SU-DHL-6 (cell line): ENCODE measurements at regions not wholly inside any gene's neighbourhood (a gene's known extent, or its start where the extent isn't known, plus 50 kb on each side); places are given as distances from the start of the nearest gene placed in this dataset.

Source experiments
- H2AFZ ChIP-seq: fragments of 200-600 bp; sonication (generic); 2 replicates; pipeline ENCODE4 v1.6.1; 2014; ENCODE audit warnings: low read depth, mild to moderate bottlenecking, moderate library complexity, mixed read lengths, antibody characterized with exemption, low read length; ENCODE audit not compliant: severe bottlenecking
- H3F3A ChIP-seq: fragments of 200-600 bp; shearing (Covaris generic); 2 replicates; pipeline ENCODE4 v1.6.0; 2016; ENCODE audit warnings: antibody characterized with exemption, mild to moderate bottlenecking; ENCODE audit not compliant: insufficient read depth
- H3K27ac ChIP-seq: fragments of 200-600 bp; sonication (generic); 2 replicates; pipeline ENCODE4 v1.5.1; 2016; ENCODE audit warnings: low read depth, mild to moderate bottlenecking, low read length, moderate library complexity, mixed read lengths
- H3K27me3 ChIP-seq: fragments of 200-600 bp; sonication (generic), shearing (Covaris generic); 2 replicates; pipeline ENCODE4 v1.6.0; 2014; ENCODE audit warnings: mild to moderate bottlenecking, low read length
- H3K36me3 ChIP-seq: fragments of 200-600 bp; sonication (generic); 2 replicates; pipeline ENCODE4 v1.6.1; 2014; ENCODE audit warnings: mild to moderate bottlenecking, low read length, mixed read lengths
- H3K4me2 ChIP-seq: fragments of 300-600, 200-600 bp; shearing (Covaris generic), sonication (generic); 2 replicates; pipeline ENCODE4 v1.6.0; 2014; ENCODE audit warnings: low read length, low read depth, mild to moderate bottlenecking; ENCODE audit not compliant: poor library complexity, severe bottlenecking
- H3K4me3 ChIP-seq: fragments of 200-600 bp; sonication (generic); 2 replicates; pipeline ENCODE4 v1.5.1; 2014; ENCODE audit warnings: antibody characterized with exemption, low read length, mild to moderate bottlenecking, mixed read lengths; ENCODE audit not compliant: insufficient read depth, poor library complexity, severe bottlenecking
- H3K79me2 ChIP-seq: fragments of 200-600 bp; sonication (generic); 2 replicates; pipeline ENCODE4 v1.6.1; 2014; ENCODE audit warnings: mild to moderate bottlenecking, low read length, moderate library complexity; ENCODE audit not compliant: insufficient read depth
- H3K9ac ChIP-seq: fragments of 200-600 bp; sonication (generic); 2 replicates; pipeline ENCODE4 v1.7.0; 2014; ENCODE audit warnings: mild to moderate bottlenecking, low read length
- H3K9me2 ChIP-seq: fragments of 200-600 bp; sonication (generic); replicated peaks from 2 replicates; pipeline ENCODE4 v1.6.1; 2014; ENCODE audit warnings: low read length; ENCODE audit not compliant: insufficient read depth
- H3K9me3 ChIP-seq: fragments of 200-600 bp; sonication (generic); 2 replicates; pipeline ENCODE4 v1.6.1; 2014; ENCODE audit warnings: low read length, mixed read lengths; ENCODE audit not compliant: insufficient read depth
- H4K20me1 ChIP-seq: fragments of 200-600 bp; sonication (generic); 2 replicates; pipeline ENCODE4 v1.6.1; 2014; ENCODE audit warnings: low read depth, mild to moderate bottlenecking, antibody characterized with exemption, low read length, moderate library complexity, mixed read lengths
- CTCF ChIP-seq: fragments of 200-600 bp; sonication (generic); IDR thresholded peaks from one replicate; pipeline ENCODE4 v1.5.1; 2017; ENCODE audit warnings: antibody characterized with exemption, mild to moderate bottlenecking, low read length, moderate library complexity; ENCODE audit not compliant: insufficient read depth, poor library complexity, severe bottlenecking
- EZH2phosphoT487 ChIP-seq: fragments of 200-600 bp; sonication (generic), shearing (Covaris generic); conservative IDR thresholded peaks from 2 replicates; pipeline ENCODE4 v1.6.1; 2018; ENCODE audit warnings: mild to moderate bottlenecking, antibody characterized with exemption, low read length, moderate library complexity, mixed read lengths

- Histone ChIP-seq H3K36me3 (no peaks in the 10 kb centered on the region), H2AFZ (no peak overlapping the region), H3K27ac (no peak overlapping the region), H3F3A (no peaks in the 10 kb centered on the region), H4K20me1 (no peaks in the 10 kb centered on the region), H3K9me3 (no peaks in the 10 kb centered on the region), H3K79me2 (no peaks in the 10 kb centered on the region), H3K4me2 (no peak overlapping the region), H3K9me2 (no peaks in the 10 kb centered on the region), H3K4me3 (no peak overlapping the region), H3K27me3 (no peaks in the 10 kb centered on the region), H3K9ac (no peak overlapping the region)
- TF ChIP-seq CTCF (no peak), EZH2phosphoT487 (no peak)
Measured at GRCh38 chr6:10332111-10332510, 82.8 kb downstream of the TFAP2A start.

DNA sequence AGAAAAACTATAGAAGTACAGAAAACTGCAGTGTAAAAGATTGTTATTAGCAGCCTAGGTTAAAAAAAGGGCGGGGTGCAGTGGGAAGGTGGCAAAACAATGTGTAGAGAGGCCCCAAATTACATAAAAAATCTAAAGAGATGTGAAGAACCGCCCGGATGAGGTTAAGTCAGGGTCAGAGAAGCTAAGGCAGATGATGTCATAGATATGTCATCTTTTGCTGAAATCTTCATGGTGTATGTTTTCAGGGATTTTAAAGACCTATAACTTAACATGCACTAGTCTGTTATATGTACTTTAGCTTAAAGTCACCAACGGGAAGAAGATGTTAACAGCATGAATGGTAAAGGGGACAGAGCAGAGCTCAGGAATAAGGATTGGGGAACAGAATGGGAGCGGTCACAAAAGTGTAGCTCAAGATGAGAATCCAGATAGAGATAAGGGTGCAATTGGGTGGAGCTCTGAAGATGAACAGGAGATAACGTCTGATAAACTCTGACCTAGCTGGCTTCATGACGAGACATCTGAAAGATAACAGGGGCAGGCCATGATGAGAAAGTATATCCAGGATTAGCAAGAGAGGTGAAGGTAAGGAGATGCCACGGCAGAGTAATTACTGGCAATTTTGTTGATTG lies 83.4 kb downstream of the TFAP2A start:
- Histone ChIP-seq H4K20me1 (no peaks in the 10 kb centered on the region), H3K9ac (no peak overlapping the region), H2AFZ (no peak overlapping the region), H3K27ac (no peak overlapping the region), H3K9me2 (no peaks in the 10 kb centered on the region), H3K79me2 (no peaks in the 10 kb centered on the region), H3F3A (no peaks in the 10 kb centered on the region), H3K4me2 (no peak overlapping the region), H3K4me3 (no peak overlapping the region), H3K9me3 (no peaks in the 10 kb centered on the region), H3K36me3 (no peaks in the 10 kb centered on the region), H3K27me3 (no peaks in the 10 kb centered on the region)
- no peak for TF ChIP-seq EZH2phosphoT487

GRCh38 chr6:10330515-10330914 lies 84.4 kb downstream of the TFAP2A start:
- H3K9me3 ChIP-seq = no peaks in the 10 kb centered on the region
- H3K27me3 ChIP-seq = no peaks in the 10 kb centered on the region
- H3K4me2 ChIP-seq = no peak overlapping the region
- no peak for TF ChIP-seq CTCF
- no peak for TF ChIP-seq EZH2phosphoT487
- H3K9ac ChIP-seq = no peak overlapping the region
- H2AFZ ChIP-seq = no peak overlapping the region
- no peaks in the 10 kb centered on the region for H3K79me2 ChIP-seq
- H3K4me3 ChIP-seq = no peak overlapping the region
- H3K9me2 ChIP-seq = no peaks in the 10 kb centered on the region
- no peak overlapping the region for H3K27ac ChIP-seq
- no peaks in the 10 kb centered on the region for H3F3A ChIP-seq
- H3K36me3 ChIP-seq = no peaks in the 10 kb centered on the region
- no peaks in the 10 kb centered on the region for H4K20me1 ChIP-seq

- Histone ChIP-seq H3K36me3 (no peaks in the 10 kb centered on the region), H4K20me1 (no peaks in the 10 kb centered on the region), H3K9me3 (no peaks in the 10 kb centered on the region), H3K27me3 (no peaks in the 10 kb centered on the region), H3K27ac (no peak overlapping the region), H3F3A (no peaks in the 10 kb centered on the region), H3K79me2 (no peaks in the 10 kb centered on the region), H3K9me2 (no peaks in the 10 kb centered on the region), H3K4me2 (no peak overlapping the region), H3K4me3 (no peak overlapping the region), H3K9ac (no peak overlapping the region), H2AFZ (no peak overlapping the region)
- TF ChIP-seq CTCF (no peak), EZH2phosphoT487 (no peak)
Measured at GRCh38 chr6:10323018-10323417, 91.9 kb downstream of the TFAP2A start.
